Neural progenitor cell (in vitro differentiated cells): ENCODE measurements at regions not wholly inside any gene's neighbourhood (a gene's known extent, or its start where the extent isn't known, plus 50 kb on each side); places are given as distances from the start of the nearest gene placed in this dataset.

Experiments used
- DNase-seq: peaks from one replicate; pipeline ENCODE4 v3.0.0-alpha.2; 2016; ENCODE audit warnings: low spot score
- H2AFZ ChIP-seq: fragments of 200-600 bp; sonication (generic); replicated peaks from 2 replicates; pipeline ENCODE4 v1.6.1; 2016; ENCODE audit warnings: antibody characterized with exemption
- H3F3A ChIP-seq: fragments of 200-600 bp; sonication (generic); 2 replicates; pipeline ENCODE4 v1.6.1; 2016; ENCODE audit warnings: antibody characterized with exemption, low read depth
- H3K27ac ChIP-seq: fragments of 200-600 bp; sonication (generic); 2 replicates; pipeline ENCODE4 v1.5.1; 2016; ENCODE audit warnings: mild to moderate bottlenecking
- H3K27me3 ChIP-seq: fragments of 200-600 bp; sonication (generic); 2 replicates; pipeline ENCODE4 v1.6.1; 2016; ENCODE audit warnings: mild to moderate bottlenecking, moderate library complexity
- H3K36me3 ChIP-seq: fragments of 200-600 bp; sonication (generic); 2 replicates; pipeline ENCODE4 v1.5.1; 2016
- H3K4me1 ChIP-seq: fragments of 200-600 bp; sonication (generic); 2 replicates; pipeline ENCODE4 v1.6.1; 2016; ENCODE audit warnings: mixed run types
- H3K4me2 ChIP-seq: fragments of 200-600 bp; sonication (generic); 2 replicates; pipeline ENCODE4 v1.6.1; 2016
- H3K4me3 ChIP-seq: fragments of 200-600 bp; sonication (generic); 2 replicates; pipeline ENCODE4 v1.5.1; 2016
- H3K79me2 ChIP-seq: fragments of 200-600 bp; sonication (generic); 2 replicates; pipeline ENCODE4 v1.6.1; 2016; ENCODE audit warnings: low read depth
- H3K9ac ChIP-seq: fragments of 200-600 bp; sonication (generic); 2 replicates; pipeline ENCODE4 v1.6.1; 2016
- H3K9me3 ChIP-seq: fragments of 200-600 bp; sonication (generic); 2 replicates; pipeline ENCODE4 v1.5.1; 2016; ENCODE audit warnings: low read depth
- H4K20me1 ChIP-seq: fragments of 200-600 bp; sonication (generic); 2 replicates; pipeline ENCODE4 v1.6.1; 2016; ENCODE audit warnings: low read depth
- H3K27ac Mint-ChIP-seq: 3 replicates; pipeline ENCODE4 v1.8.0; 2021; ENCODE audit warnings: mixed read lengths
- H3K27me3 Mint-ChIP-seq: 2 replicates; pipeline ENCODE4 v1.8.0; 2022; ENCODE audit warnings: low read depth, mild to moderate bottlenecking, inconsistent platforms, moderate library complexity, mixed read lengths; ENCODE audit not compliant: insufficient read depth
- H3K36me3 Mint-ChIP-seq: 3 replicates; pipeline ENCODE4 v1.8.0; 2021; ENCODE audit warnings: mixed read lengths
- H3K4me1 Mint-ChIP-seq: 3 replicates; pipeline ENCODE4 v1.8.0; 2021; ENCODE audit warnings: mixed read lengths
- H3K4me3 Mint-ChIP-seq: 3 replicates; pipeline ENCODE4 v1.8.0; 2021; ENCODE audit warnings: mild to moderate bottlenecking, moderate library complexity, mixed read lengths
- H3K9me3 Mint-ChIP-seq: 3 replicates; pipeline ENCODE4 v1.8.0; 2020; ENCODE audit warnings: mixed read lengths
- CTCF ChIP-seq: fragments of 200-600 bp; sonication (generic); IDR thresholded peaks from 2 replicates; pipeline ENCODE4 v1.5.1; 2017; ENCODE audit warnings: antibody characterized with exemption, mild to moderate bottlenecking
- EZH2 ChIP-seq: fragments of 200-600 bp; sonication (generic); IDR thresholded peaks from 2 replicates; pipeline ENCODE4 v1.6.1; 2017; ENCODE audit warnings: antibody characterized with exemption, mild to moderate bottlenecking, moderate library complexity
- EZH2phosphoT487 ChIP-seq: fragments of 200-600 bp; sonication (generic); IDR thresholded peaks from 2 replicates; pipeline ENCODE4 v1.6.1; 2017; ENCODE audit warnings: antibody characterized with exemption

GRCh38 chr6:147979966-147980365 lies 362.7 kb upstream of the SASH1 start:
- Histone ChIP-seq H2AFZ (no peak overlapping the region), H3K4me2 (no peak overlapping the region), H3K36me3 (no peaks in the 10 kb centered on the region), H3F3A (no peaks in the 10 kb centered on the region), H3K9ac (no peak overlapping the region), H3K4me3 (no peak overlapping the region), H3K79me2 (no peaks in the 10 kb centered on the region), H3K9me3 (no peaks in the 10 kb centered on the region), H3K27me3 (no peaks in the 10 kb centered on the region), H4K20me1 (no peaks in the 10 kb centered on the region), H3K4me1 (peaks cover 9% of the 10 kb centered on the region), H3K27ac (no peak overlapping the region)
- Mint-ChIP-seq H3K27ac (peak overlapping the region; percentile 27), H3K4me1 (peaks cover 59% of the 10 kb centered on the region), H3K36me3 (peaks cover 4% of the 10 kb centered on the region), H3K27me3 (no peaks in the 10 kb centered on the region), H3K9me3 (peaks cover 4% of the 10 kb centered on the region), H3K4me3 (no peak overlapping the region)
- no peak for DNase-seq
- TF ChIP-seq CTCF (no peak), EZH2 (no peak), EZH2phosphoT487 (no peak)

- Histone ChIP-seq H3K4me3 (no peak overlapping the region), H3K27me3 (no peaks in the 10 kb centered on the region), H3K4me2 (no peak overlapping the region), H4K20me1 (no peaks in the 10 kb centered on the region), H3F3A (no peaks in the 10 kb centered on the region), H3K36me3 (no peaks in the 10 kb centered on the region), H3K4me1 (peaks cover 9% of the 10 kb centered on the region), H3K79me2 (no peaks in the 10 kb centered on the region), H2AFZ (peak overlapping the region; percentile 12), H3K9ac (no peak overlapping the region), H3K27ac (no peak overlapping the region), H3K9me3 (no peaks in the 10 kb centered on the region)
- peaks cover 64% of the 10 kb centered on the region for H3K4me1 Mint-ChIP-seq
- H3K27ac Mint-ChIP-seq: peak overlapping the region; percentile 89
- H3K4me3 Mint-ChIP-seq: no peak overlapping the region
- peaks cover 4% of the 10 kb centered on the region for H3K36me3 Mint-ChIP-seq
- peaks cover 3% of the 10 kb centered on the region for H3K9me3 Mint-ChIP-seq
- no peak for TF ChIP-seq CTCF
- no peak for TF ChIP-seq EZH2
- TF ChIP-seq EZH2phosphoT487: no peak
- no peaks in the 10 kb centered on the region for H3K27me3 Mint-ChIP-seq
- DNase-seq: no peak
Measured at GRCh38 chr6:147983581-147984366, 358.9 kb upstream of the SASH1 start.

GRCh38 chr6:147986846-147987245 lies 355.8 kb upstream of the SASH1 start:
- no peak overlapping the region for H3K27ac Mint-ChIP-seq
- no peak overlapping the region for H3K4me3 Mint-ChIP-seq
- Histone ChIP-seq H4K20me1 (no peaks in the 10 kb centered on the region), H3K79me2 (no peaks in the 10 kb centered on the region), H3K4me1 (peaks cover 9% of the 10 kb centered on the region), H3K4me3 (no peak overlapping the region), H3K27ac (no peak overlapping the region), H3K9me3 (no peaks in the 10 kb centered on the region), H3K4me2 (no peak overlapping the region), H3K27me3 (no peaks in the 10 kb centered on the region), H2AFZ (no peak overlapping the region), H3K36me3 (no peaks in the 10 kb centered on the region), H3K9ac (no peak overlapping the region), H3F3A (no peaks in the 10 kb centered on the region)
- H3K4me1 Mint-ChIP-seq: peaks cover 53% of the 10 kb centered on the region
- H3K27me3 Mint-ChIP-seq: peaks cover 2% of the 10 kb centered on the region
- H3K36me3 Mint-ChIP-seq: peaks cover 4% of the 10 kb centered on the region
- no peak for TF ChIP-seq EZH2
- TF ChIP-seq EZH2phosphoT487: no peak
- no peak for TF ChIP-seq CTCF
- DNase-seq: no peak
- peaks cover 15% of the 10 kb centered on the region for H3K9me3 Mint-ChIP-seq
